Neural cell (in vitro differentiated cells): ENCODE measurements at regions not wholly inside any gene's neighbourhood (a gene's known extent, or its start where the extent isn't known, plus 50 kb on each side); places are given as distances from the start of the nearest gene placed in this dataset.

Experiments
- H2AFZ ChIP-seq: fragments of 200-600, 300-800 bp; sonication (generic), shearing (Covaris generic); 2 replicates; pipeline ENCODE4 v1.6.0; 2014; ENCODE audit warnings: low read depth, mild to moderate bottlenecking, antibody characterized with exemption, low read length, moderate library complexity
- H3F3A ChIP-seq: fragments of 200-600 bp; shearing (Covaris generic); 2 replicates; pipeline ENCODE4 v1.6.1; 2016; ENCODE audit warnings: mild to moderate bottlenecking, moderate library complexity, mixed read lengths, antibody characterized with exemption, low read length; ENCODE audit not compliant: insufficient read depth, poor library complexity, severe bottlenecking
- H3K27ac ChIP-seq: fragments of 200-600, 300-800 bp; sonication (generic), shearing (Covaris generic); 2 replicates; pipeline ENCODE4 v1.5.1; 2014; ENCODE audit warnings: mild to moderate bottlenecking, low read length, moderate library complexity
- H3K27me3 ChIP-seq: fragments of 300-800, 200-600 bp; sonication (generic), shearing (Covaris generic); 2 replicates; pipeline ENCODE4 v1.6.0; 2014; ENCODE audit warnings: mild to moderate bottlenecking, low read depth, low read length, moderate library complexity; ENCODE audit not compliant: insufficient read depth
- H3K36me3 ChIP-seq: fragments of 300-800, 200-600 bp; sonication (generic), shearing (Covaris generic); 2 replicates; pipeline ENCODE4 v1.5.1; 2014; ENCODE audit warnings: mild to moderate bottlenecking, antibody characterized with exemption, low read length, moderate library complexity; ENCODE audit not compliant: insufficient read depth
- H3K4me2 ChIP-seq: fragments of 300-800, 200-600 bp; sonication (generic), shearing (Covaris generic); 2 replicates; pipeline ENCODE4 v1.6.0; 2014; ENCODE audit warnings: mild to moderate bottlenecking, low read length
- H3K4me3 ChIP-seq: fragments of 300-800, 200-600 bp; sonication (generic), shearing (Covaris generic); 2 replicates; pipeline ENCODE4 v1.5.1; 2014; ENCODE audit warnings: mild to moderate bottlenecking, low read length, moderate library complexity
- H3K79me2 ChIP-seq: fragments of 200-600 bp; shearing (Covaris generic); replicated peaks from 2 replicates; pipeline ENCODE4 v1.6.0; 2014; ENCODE audit warnings: mild to moderate bottlenecking, low read length, moderate library complexity; ENCODE audit not compliant: insufficient read depth
- H3K9ac ChIP-seq: fragments of 300-800, 200-600 bp; sonication (generic), shearing (Covaris generic); 2 replicates; pipeline ENCODE4 v1.6.1; 2016; ENCODE audit warnings: mild to moderate bottlenecking, low read length, mixed read lengths
- H3K9me2 ChIP-seq: fragments of 200-600 bp; shearing (Covaris generic); 2 replicates; pipeline ENCODE4 v1.6.1; 2016; ENCODE audit warnings: mild to moderate bottlenecking, low read length, mixed read lengths; ENCODE audit not compliant: insufficient read depth
- H3K9me3 ChIP-seq: fragments of 200-600, 300-800 bp; sonication (generic), shearing (Covaris generic); 2 replicates; pipeline ENCODE4 v1.6.1; 2016; ENCODE audit warnings: mild to moderate bottlenecking, mixed run types, low read length, moderate library complexity, mixed read lengths
- H4K20me1 ChIP-seq: fragments of 200-600 bp; shearing (Covaris generic); 2 replicates; pipeline ENCODE4 v1.6.1; 2016; ENCODE audit warnings: mild to moderate bottlenecking, mixed run types; ENCODE audit not compliant: insufficient read depth
- EP300 ChIP-seq: fragments of 450-650 bp; conservative IDR thresholded peaks from 2 replicates; pipeline ENCODE4 v1.6.1; 2014; ENCODE audit warnings: antibody characterized with exemption, mild to moderate bottlenecking, moderate library complexity; ENCODE audit not compliant: poor library complexity, severe bottlenecking
- MXI1 ChIP-seq: fragments of 450-650 bp; conservative IDR thresholded peaks from 2 replicates; pipeline ENCODE4 v1.6.1; 2014; ENCODE audit warnings: antibody characterized with exemption, mild to moderate bottlenecking; ENCODE audit not compliant: poor library complexity, severe bottlenecking
- POLR2AphosphoS5 ChIP-seq: IDR thresholded peaks from 2 replicates; pipeline ENCODE4 v1.6.1; 2012
- RAD21 ChIP-seq: fragments of 450-650 bp; conservative IDR thresholded peaks from 2 replicates; pipeline ENCODE4 v1.6.1; 2014; ENCODE audit warnings: antibody characterized with exemption, mild to moderate bottlenecking, moderate library complexity
- SMC3 ChIP-seq: fragments of 450-650 bp; conservative IDR thresholded peaks from 2 replicates; pipeline ENCODE4 v1.6.1; 2014; ENCODE audit warnings: antibody characterized with exemption, mild to moderate bottlenecking, moderate library complexity; ENCODE audit not compliant: poor library complexity
- TAF1 ChIP-seq: IDR thresholded peaks from 2 replicates; pipeline ENCODE4 v1.6.1; 2012; ENCODE audit warnings: low read depth
- TF ChIP-seq, protein P1 (sequence below): IDR thresholded peaks from 2 replicates; pipeline ENCODE4 v1.6.1; 2012; ENCODE audit warnings: borderline replicate concordance
- TF ChIP-seq, protein P2 (sequence below): fragments of 450-650 bp; IDR thresholded peaks from 2 replicates; pipeline ENCODE4 v1.5.1; 2014; ENCODE audit warnings: antibody characterized with exemption, mild to moderate bottlenecking, moderate library complexity; ENCODE audit not compliant: poor library complexity, severe bottlenecking

DNA sequence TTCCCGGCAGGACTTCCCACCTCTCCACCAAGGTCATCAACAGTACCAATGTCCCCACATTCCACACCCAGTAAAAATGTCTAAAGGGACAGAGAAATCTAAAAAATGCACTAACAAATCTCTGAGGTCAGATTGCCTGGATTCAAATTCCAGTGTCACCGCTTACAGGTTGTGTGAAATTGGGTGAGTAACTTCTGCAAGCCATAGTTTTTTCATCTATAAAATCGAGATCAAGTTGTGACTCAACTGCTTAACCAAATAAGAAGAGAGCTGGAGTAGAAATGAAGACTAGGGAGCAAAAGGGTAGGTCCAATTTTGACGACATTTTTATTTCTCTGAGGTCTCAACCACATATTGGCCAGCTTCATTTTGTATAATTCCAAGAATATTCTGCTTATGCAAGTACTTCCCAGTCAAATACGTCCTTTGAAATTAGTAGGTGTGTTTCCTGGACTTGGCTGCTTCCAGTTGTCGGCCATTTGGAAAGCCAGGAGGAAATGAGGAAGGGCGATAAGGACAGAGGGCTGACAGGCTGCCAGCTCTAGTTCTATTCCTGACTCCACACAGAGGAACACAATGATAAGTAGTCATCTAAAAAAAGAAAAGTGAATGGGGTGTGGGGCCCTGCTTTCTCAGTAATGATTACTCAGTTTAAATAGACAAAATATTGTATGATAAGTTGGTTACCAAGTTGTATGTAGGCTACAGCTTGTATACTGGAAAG lies 57.7 kb upstream of the ZC3H11B start:
- Histone ChIP-seq H3K4me2 (no peak overlapping the region), H2AFZ (no peak overlapping the region), H3K9me2 (no peaks in the 10 kb centered on the region), H3K9me3 (no peaks in the 10 kb centered on the region), H3K9ac (no peak overlapping the region), H3K4me3 (no peak overlapping the region), H3F3A (no peaks in the 10 kb centered on the region), H3K36me3 (no peaks in the 10 kb centered on the region), H3K27ac (no peak overlapping the region), H4K20me1 (no peaks in the 10 kb centered on the region), H3K27me3 (no peaks in the 10 kb centered on the region), H3K79me2 (no peaks in the 10 kb centered on the region)
- TF ChIP-seq MXI1, result no peak

GRCh38 chr1:219669556-219669955 lies 56.7 kb upstream of the ZC3H11B start:
- Histone ChIP-seq H3K9me2 (no peaks in the 10 kb centered on the region), H3K27me3 (no peaks in the 10 kb centered on the region), H3F3A (no peaks in the 10 kb centered on the region), H3K4me2 (no peak overlapping the region), H2AFZ (no peak overlapping the region), H3K79me2 (no peaks in the 10 kb centered on the region), H3K4me3 (no peak overlapping the region), H3K9ac (no peak overlapping the region), H4K20me1 (no peaks in the 10 kb centered on the region), H3K27ac (no peak overlapping the region), H3K9me3 (no peaks in the 10 kb centered on the region), H3K36me3 (no peaks in the 10 kb centered on the region)
- TF ChIP-seq, protein P1, sequence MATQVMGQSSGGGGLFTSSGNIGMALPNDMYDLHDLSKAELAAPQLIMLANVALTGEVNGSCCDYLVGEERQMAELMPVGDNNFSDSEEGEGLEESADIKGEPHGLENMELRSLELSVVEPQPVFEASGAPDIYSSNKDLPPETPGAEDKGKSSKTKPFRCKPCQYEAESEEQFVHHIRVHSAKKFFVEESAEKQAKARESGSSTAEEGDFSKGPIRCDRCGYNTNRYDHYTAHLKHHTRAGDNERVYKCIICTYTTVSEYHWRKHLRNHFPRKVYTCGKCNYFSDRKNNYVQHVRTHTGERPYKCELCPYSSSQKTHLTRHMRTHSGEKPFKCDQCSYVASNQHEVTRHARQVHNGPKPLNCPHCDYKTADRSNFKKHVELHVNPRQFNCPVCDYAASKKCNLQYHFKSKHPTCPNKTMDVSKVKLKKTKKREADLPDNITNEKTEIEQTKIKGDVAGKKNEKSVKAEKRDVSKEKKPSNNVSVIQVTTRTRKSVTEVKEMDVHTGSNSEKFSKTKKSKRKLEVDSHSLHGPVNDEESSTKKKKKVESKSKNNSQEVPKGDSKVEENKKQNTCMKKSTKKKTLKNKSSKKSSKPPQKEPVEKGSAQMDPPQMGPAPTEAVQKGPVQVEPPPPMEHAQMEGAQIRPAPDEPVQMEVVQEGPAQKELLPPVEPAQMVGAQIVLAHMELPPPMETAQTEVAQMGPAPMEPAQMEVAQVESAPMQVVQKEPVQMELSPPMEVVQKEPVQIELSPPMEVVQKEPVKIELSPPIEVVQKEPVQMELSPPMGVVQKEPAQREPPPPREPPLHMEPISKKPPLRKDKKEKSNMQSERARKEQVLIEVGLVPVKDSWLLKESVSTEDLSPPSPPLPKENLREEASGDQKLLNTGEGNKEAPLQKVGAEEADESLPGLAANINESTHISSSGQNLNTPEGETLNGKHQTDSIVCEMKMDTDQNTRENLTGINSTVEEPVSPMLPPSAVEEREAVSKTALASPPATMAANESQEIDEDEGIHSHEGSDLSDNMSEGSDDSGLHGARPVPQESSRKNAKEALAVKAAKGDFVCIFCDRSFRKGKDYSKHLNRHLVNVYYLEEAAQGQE, result no peak
- TF ChIP-seq SMC3 (no peak), POLR2AphosphoS5 (no peak), MXI1 (no peak), TAF1 (no peak), EP300 (no peak)
- TF ChIP-seq, protein P2, sequence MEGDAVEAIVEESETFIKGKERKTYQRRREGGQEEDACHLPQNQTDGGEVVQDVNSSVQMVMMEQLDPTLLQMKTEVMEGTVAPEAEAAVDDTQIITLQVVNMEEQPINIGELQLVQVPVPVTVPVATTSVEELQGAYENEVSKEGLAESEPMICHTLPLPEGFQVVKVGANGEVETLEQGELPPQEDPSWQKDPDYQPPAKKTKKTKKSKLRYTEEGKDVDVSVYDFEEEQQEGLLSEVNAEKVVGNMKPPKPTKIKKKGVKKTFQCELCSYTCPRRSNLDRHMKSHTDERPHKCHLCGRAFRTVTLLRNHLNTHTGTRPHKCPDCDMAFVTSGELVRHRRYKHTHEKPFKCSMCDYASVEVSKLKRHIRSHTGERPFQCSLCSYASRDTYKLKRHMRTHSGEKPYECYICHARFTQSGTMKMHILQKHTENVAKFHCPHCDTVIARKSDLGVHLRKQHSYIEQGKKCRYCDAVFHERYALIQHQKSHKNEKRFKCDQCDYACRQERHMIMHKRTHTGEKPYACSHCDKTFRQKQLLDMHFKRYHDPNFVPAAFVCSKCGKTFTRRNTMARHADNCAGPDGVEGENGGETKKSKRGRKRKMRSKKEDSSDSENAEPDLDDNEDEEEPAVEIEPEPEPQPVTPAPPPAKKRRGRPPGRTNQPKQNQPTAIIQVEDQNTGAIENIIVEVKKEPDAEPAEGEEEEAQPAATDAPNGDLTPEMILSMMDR, result no peak

- H3K27ac ChIP-seq, result no peak overlapping the region
- H3K4me3 ChIP-seq, result no peak overlapping the region
- H3K9me3 ChIP-seq, result no peaks in the 10 kb centered on the region
- TF ChIP-seq, protein P1, result no peak
- TF ChIP-seq TAF1 (no peak), RAD21 (no peak), SMC3 (no peak), MXI1 (no peak), EP300 (no peak), POLR2AphosphoS5 (no peak)
- TF ChIP-seq, protein P2, result no peak
- H3K27me3 ChIP-seq, result no peaks in the 10 kb centered on the region
- no peaks in the 10 kb centered on the region for H3F3A ChIP-seq
- H3K9me2 ChIP-seq, result no peaks in the 10 kb centered on the region
- no peaks in the 10 kb centered on the region for H3K79me2 ChIP-seq
- H3K36me3 ChIP-seq, result no peaks in the 10 kb centered on the region
- H3K4me2 ChIP-seq, result no peak overlapping the region
- no peak overlapping the region for H2AFZ ChIP-seq
- H4K20me1 ChIP-seq, result no peaks in the 10 kb centered on the region
- no peak overlapping the region for H3K9ac ChIP-seq
Measured at GRCh38 chr1:219669042-219669441, 56.1 kb upstream of the ZC3H11B start.
